Heart left ventricle (tissue), 16 donors: ENCODE measurements at regions not wholly inside any gene's neighbourhood (a gene's known extent, or its start where the extent isn't known, plus 50 kb on each side); places are given as distances from the start of the nearest gene placed in this dataset.

Experiments
- ATAC-seq, 4 donors: fragments of 200-7000 bp; cut with Tn5 transposase; one replicate each; pipeline ENCODE4 v1.9.1; 2020 to 2022; ENCODE audit warnings: moderate library complexity in 4 of 4, mild to moderate bottlenecking in 3 of 4, moderate number of reproducible peaks in 1 of 4
- DNase-seq, 5 donors: peaks; one replicate each; pipeline ENCODE4 v3.0.0-alpha.2; 2020
- H3K27ac ChIP-seq, 12 donors: fragments of 200-600 bp; sonication (generic) in 4 of 12; one replicate each; pipeline versions ENCODE4 v1.5.0 to v1.8.0; 2016 to 2022; ENCODE audit warnings: mild to moderate bottlenecking in 2 of 12
- H3K27me3 ChIP-seq, 9 donors: fragments of 200-600 bp; sonication (generic) in 2 of 9; one replicate each; pipeline versions ENCODE4 v1.5.1 to v1.8.0; 2016 to 2022; ENCODE audit warnings: mild to moderate bottlenecking in 3 of 9
- H3K36me3 ChIP-seq, 9 donors: fragments of 200-600 bp; sonication (generic) in 2 of 9; one replicate each; pipeline versions ENCODE4 v1.5.0 to v1.8.0; 2018 to 2022; ENCODE audit warnings: mild to moderate bottlenecking in 2 of 9
- H3K4me1 ChIP-seq, 12 donors: fragments of 200-600 bp; sonication (generic) in 4 of 12; one replicate each; pipeline versions ENCODE4 v1.5.0 to v1.8.0; 2016 to 2022; ENCODE audit warnings: mild to moderate bottlenecking in 3 of 12
- H3K4me3 ChIP-seq, 12 donors: fragments of 200-600 bp; sonication (generic) in 4 of 12; one replicate each; pipeline versions ENCODE4 v1.5.0 to v1.8.0; 2017 to 2022; ENCODE audit warnings: mild to moderate bottlenecking in 9 of 12, moderate library complexity in 4 of 12
- H3K9me3 ChIP-seq, 12 donors: fragments of 200-600 bp; sonication (generic) in 4 of 12; one replicate each; pipeline versions ENCODE4 v1.5.0 to v1.8.0; 2016 to 2022; ENCODE audit warnings: mild to moderate bottlenecking in 1 of 12
- CTCF ChIP-seq, 12 donors: fragments of 200-600 bp; sonication (generic) in 4 of 12; IDR thresholded peaks; one replicate each; pipeline versions ENCODE4 v1.5.0 to v1.8.0; 2018 to 2022; ENCODE audit warnings: antibody characterized with exemption in 12 of 12, mild to moderate bottlenecking in 5 of 12
- POLR2A ChIP-seq, 2 donors: fragments of 450-650 bp; IDR thresholded peaks; one replicate each; pipeline ENCODE4 v1.6.1; 2017; ENCODE audit warnings: antibody characterized with exemption in 2 of 2, mild to moderate bottlenecking in 2 of 2, moderate library complexity in 2 of 2
- WGBS, 4 donors: extraction: QIAGEN DNeasy Blood & Tissue Kit in 2 of 4; methylation state at CpG; one replicate each; pipeline versions ENCODE4 v1.1.5 to v1.1.7; 2013 to 2018; 5-methylcytosine and 5-hydroxymethylcytosine counted together
- intact Hi-C, 10 donors: fragments of 100-400 bp; cut with DNase I; formaldehyde crosslinking; loops; one replicate each; pipeline versions ENCODE4 v1.11.1 to v1.14.2; 2022
- donor health status: ischemic (EF 13 %, LVEDD 7.1; RV severe dilation, severe dysfunction).
- donor health status: healthy with polysubstance abuse.
- donor health status: DM: no; HTN: yes; CAD: no.
- donor health status: DM: no; HTN: no; CAD: no.
- donor health status: ischemic (EF 25% LVEDD 6.9; RV normal size, moderate dysfunction).
- donor health status: ischemic (EF 25% LVEDD 5.7; RV mildly dilated, moderate dysfunction).
- donor health status: healthy.
- donor health status: DM: yes; HTN: yes; CAD: no.
- donor health status: ischemic (EF 35%, LVEDD 5.7; RV mildly dilated, moderate dysfunction).
- donor health status: nonischemic (EF 11% LVEDD 7.7; RV severe dilation, severe dysfunction).
- donor health status: DM: yes; HTN: yes; CAD: no.
- donor health status: PGD.
- donor health status: ischemic (EF 29% LVEDD 5.4; RV normal size, mild dysfunction).
- donor health status: nonischemic (EF 23%, LVEDD 6.1; RV moderate dilation, normal function).

- no peak for ATAC-seq
- Histone ChIP-seq H3K4me3 (no peak overlapping the region), H3K36me3 (no peaks in the 10 kb centered on the region), H3K27ac (no peak overlapping the region), H3K27me3 (no peaks in the 10 kb centered on the region), H3K9me3 (no peaks in the 10 kb centered on the region), H3K4me1 (peaks cover 0 to 12% (median 5%) of the 10 kb centered on the region in 12 donors)
- DNase-seq = no peak
- whole genome bisulfite sequencing, 4 donors = 76 to 79% (median 76%) methylated on average over 6 of the region's 6 CpGs
- TF ChIP-seq CTCF (IDR thresholded peaks at IDR 0.05) = no peak
- no peak for TF ChIP-seq POLR2A (IDR thresholded peaks at IDR 0.05)
- intact Hi-C loops = loop anchor here (5.0 to 10.0 kb wide), 8 partner anchors 140 to 1313 kb away; partner anchors contain the start of gene HDAC9 (in 5 of the 10)
Observed at GRCh38 chr7:18354108-18355085, 141.2 kb upstream of the HDAC9 start.

- peak overlapping the region in 9 of 12 donors; percentile 13 to 72 (median 35) for H3K27ac ChIP-seq
- DNase-seq = no peak
- peak; percentile 61 to 83 (median 74) for TF ChIP-seq CTCF (IDR thresholded peaks at IDR 0.05)
- no peak for TF ChIP-seq POLR2A (IDR thresholded peaks at IDR 0.05)
- intact Hi-C loops = loop anchor here in 9 of 10 donors (2.0 to 10.0 kb wide), 9 partner anchors 139 to 1309 kb away; partner anchors contain the start of gene HDAC9 (in 6 of the 9)
- H3K4me1 ChIP-seq = peaks cover 0 to 12% (median 5%) of the 10 kb centered on the region in 12 donors
- peak overlapping the region in 9 of 12 donors; percentile 8 to 32 (median 24) for H3K4me3 ChIP-seq
- peak in 2 of 4 donors; percentile 47 to 49 for ATAC-seq
- whole genome bisulfite sequencing, 4 donors = 2 to 4% (median 2%) methylated on average over 5 of the region's 5 CpGs
- no peaks in the 10 kb centered on the region for H3K36me3 ChIP-seq
- H3K27me3 ChIP-seq = no peaks in the 10 kb centered on the region
- no peaks in the 10 kb centered on the region for H3K9me3 ChIP-seq
Observed at GRCh38 chr7:18356191-18356645, 139.3 kb upstream of the HDAC9 start.

- no peak for ATAC-seq
- WGBS, 4 donors = 92 to 98% (median 95%) methylated on average over 1 of the region's 1 CpG
- Histone ChIP-seq H3K9me3 (no peaks in the 10 kb centered on the region), H3K4me3 (no peak overlapping the region), H3K36me3 (no peaks in the 10 kb centered on the region), H3K4me1 (peaks cover 0 to 12% (median 4%) of the 10 kb centered on the region in 12 donors), H3K27me3 (no peaks in the 10 kb centered on the region), H3K27ac (no peak overlapping the region)
- TF ChIP-seq POLR2A (IDR thresholded peaks at IDR 0.05) = no peak
- no peak for DNase-seq
- intact Hi-C loops = loop anchor here in 9 of 10 donors (2.0 to 10.0 kb wide), 9 partner anchors 137 to 1307 kb away; partner anchors contain the start of gene HDAC9 (in 6 of the 9)
Observed at GRCh38 chr7:18357691-18358090, 137.9 kb upstream of the HDAC9 start.

GRCh38 chr7:18361756-18362155 is 133.8 kb upstream of the HDAC9 start:
- H3K27ac ChIP-seq = no peak overlapping the region
- DNase-seq (no peak), ATAC-seq (no peak)
- intact Hi-C loops = loop anchor here in 1 of 10 donors (10.0 kb wide), 1 partner anchor 123 kb away; no protein-coding TSS in a partner anchor
- no peak overlapping the region for H3K4me3 ChIP-seq
- no peaks in the 10 kb centered on the region for H3K36me3 ChIP-seq
- H3K27me3 ChIP-seq = no peaks in the 10 kb centered on the region
- 68 to 71% (median 69%) methylated on average over 4 of the region's 4 CpGs for WGBS, 4 donors
- peaks cover 0 to 2% (median 0%) of the 10 kb centered on the region in 12 donors for H3K4me1 ChIP-seq
- H3K9me3 ChIP-seq = no peaks in the 10 kb centered on the region
- TF ChIP-seq CTCF (IDR thresholded peaks at IDR 0.05) (no peak), POLR2A (IDR thresholded peaks at IDR 0.05) (no peak)
